ENCODE measurements at regions not wholly inside any gene's neighbourhood (a gene's known extent, or its start where the extent isn't known, plus 50 kb on each side); places are given as distances from the start of the nearest gene placed in this dataset.

- Histone ChIP-seq H3K4me1 (no peaks in the 10 kb centered on the region), H3K27ac (no peak overlapping the region), H3K27me3 (peaks cover 5% of the 10 kb centered on the region), H3K36me3 (no peaks in the 10 kb centered on the region), H3K9me3 (no peaks in the 10 kb centered on the region), H3K4me3 (replicated peaks in 1 of 3) (no peak overlapping the region)
- TF ChIP-seq CTCF (IDR thresholded peaks at IDR 0.05), result no peak
- no peak for TF ChIP-seq POLR2A (IDR thresholded peaks at IDR 0.05)
- DNase-seq, result no peak
- intact Hi-C loops (cut with DNase I), result no loop called here
- 59 to 60% methylated on average over 20 of the region's 20 CpGs for WGBS, 2 donors
Measured at GRCh38 chr22:27576815-27577573, 224.6 kb downstream of the MN1 start.

- WGBS, 2 donors, result 94 to 95% methylated on average over 12 of the region's 12 CpGs
- DNase-seq, result no peak
- H3K27me3 ChIP-seq, result peaks cover 4% of the 10 kb centered on the region
- H3K9me3 ChIP-seq, result no peaks in the 10 kb centered on the region
- H3K4me3 ChIP-seq (replicated peaks in 1 of 3), result no peak overlapping the region
- H3K4me1 ChIP-seq, result no peaks in the 10 kb centered on the region
- no peak overlapping the region for H3K27ac ChIP-seq
- intact Hi-C loops (cut with DNase I), result no loop called here
- TF ChIP-seq CTCF (IDR thresholded peaks at IDR 0.05), result no peak
- no peaks in the 10 kb centered on the region for H3K36me3 ChIP-seq
Measured at GRCh38 chr22:27577574-27577969, 224.0 kb downstream of the MN1 start.

GRCh38 chr22:27578937-27579617 lies 222.5 kb downstream of the MN1 start:
- Histone ChIP-seq H3K36me3 (no peaks in the 10 kb centered on the region), H3K27ac (no peak overlapping the region), H3K27me3 (no peaks in the 10 kb centered on the region), H3K9me3 (no peaks in the 10 kb centered on the region), H3K4me1 (peaks cover 4 to 5% of the 10 kb centered on the region in 2 donors), H3K4me3 (replicated peaks in 1 of 3) (no peak overlapping the region)
- no peak for DNase-seq
- WGBS, 2 donors, result 72 to 73% methylated on average over 6 of the region's 6 CpGs
- no peak for TF ChIP-seq POLR2A (IDR thresholded peaks at IDR 0.05)
- no peak for TF ChIP-seq CTCF (IDR thresholded peaks at IDR 0.05)
- intact Hi-C loops (cut with DNase I), result no loop called here

GRCh38 chr22:27580311-27580897 lies 221.2 kb downstream of the MN1 start:
- no peak for DNase-seq
- peaks cover 4 to 5% of the 10 kb centered on the region in 2 donors for H3K4me1 ChIP-seq
- no peaks in the 10 kb centered on the region for H3K36me3 ChIP-seq
- H3K4me3 ChIP-seq (replicated peaks in 1 of 3), result no peak overlapping the region
- H3K9me3 ChIP-seq, result no peaks in the 10 kb centered on the region
- intact Hi-C loops (cut with DNase I), result no loop called here
- TF ChIP-seq CTCF (IDR thresholded peaks at IDR 0.05) (no peak), POLR2A (IDR thresholded peaks at IDR 0.05) (no peak)
- 80 to 82% methylated on average over 13 of the region's 13 CpGs for WGBS, 2 donors
- H3K27ac ChIP-seq, result no peak overlapping the region
- H3K27me3 ChIP-seq, result no peaks in the 10 kb centered on the region

GRCh38 chr22:27581236-27581635 lies 220.3 kb downstream of the MN1 start:
- Histone ChIP-seq H3K4me3 (replicated peaks in 1 of 3) (no peak overlapping the region), H3K27me3 (no peaks in the 10 kb centered on the region), H3K36me3 (no peaks in the 10 kb centered on the region), H3K27ac (no peak overlapping the region), H3K9me3 (no peaks in the 10 kb centered on the region), H3K4me1 (peaks cover 4 to 5% of the 10 kb centered on the region in 2 donors)
- no peak for TF ChIP-seq POLR2A (IDR thresholded peaks at IDR 0.05)
- TF ChIP-seq CTCF (IDR thresholded peaks at IDR 0.05), result no peak
- DNase-seq, result no peak
- intact Hi-C loops (cut with DNase I), result no loop called here
- 91 to 93% methylated on average over 8 of the region's 8 CpGs for WGBS, 2 donors
